Trophoblast cell (in vitro differentiated cells and primary cell): ENCODE measurements at regions not wholly inside any gene's neighbourhood (a gene's known extent, or its start where the extent isn't known, plus 50 kb on each side); places are given as distances from the start of the nearest gene placed in this dataset.

Experiments
- DNase-seq, 2 donors: peaks; one replicate each; pipeline ENCODE4 v3.0.0-alpha.2; 2016
- H2AFZ ChIP-seq: 2 replicates; pipeline ENCODE4 v1.6.1; 2013; ENCODE audit warnings: low read length, moderate library complexity, mild to moderate bottlenecking; ENCODE audit not compliant: insufficient read depth, poor library complexity
- H2AK5ac ChIP-seq: 2 replicates; pipeline ENCODE4 v1.6.1; 2013; ENCODE audit warnings: mild to moderate bottlenecking, low read length
- H2BK120ac ChIP-seq: 2 replicates; pipeline ENCODE4 v1.6.1; 2013; ENCODE audit warnings: low read length, mild to moderate bottlenecking, moderate library complexity; ENCODE audit not compliant: insufficient read depth, poor library complexity
- H2BK12ac ChIP-seq: 2 replicates; pipeline ENCODE4 v1.6.1; 2013; ENCODE audit warnings: mild to moderate bottlenecking, low read length, moderate library complexity
- H2BK5ac ChIP-seq: 2 replicates; pipeline ENCODE4 v1.6.1; 2013; ENCODE audit warnings: low read length, low read depth, moderate library complexity, mild to moderate bottlenecking; ENCODE audit not compliant: poor library complexity
- H3K14ac ChIP-seq: 2 replicates; pipeline ENCODE4 v1.6.1; 2013; ENCODE audit warnings: mild to moderate bottlenecking, low read length
- H3K18ac ChIP-seq: 2 replicates; pipeline ENCODE4 v1.6.1; 2013; ENCODE audit warnings: mild to moderate bottlenecking, low read length
- H3K23ac ChIP-seq: 2 replicates; pipeline ENCODE4 v1.6.1; 2013; ENCODE audit warnings: low read length
- H3K27ac ChIP-seq: 2 replicates; pipeline ENCODE4 v1.5.1; 2013; ENCODE audit warnings: low read depth, mild to moderate bottlenecking, inconsistent platforms, low read length, moderate library complexity
- H3K27me3 ChIP-seq: 2 replicates; pipeline ENCODE4 v1.6.1; 2013; ENCODE audit warnings: inconsistent platforms, mild to moderate bottlenecking, low read length, moderate library complexity; ENCODE audit not compliant: insufficient read depth
- H3K36me3 ChIP-seq, 2 experiments: 1 replicate in 1 of 2; 2 replicates in 1 of 2; pipeline ENCODE4 v1.6.1; 2013; ENCODE audit warnings: low read length in 2 of 2, mild to moderate bottlenecking in 2 of 2, moderate library complexity in 1 of 2; ENCODE audit not compliant: insufficient read depth in 2 of 2, control insufficient read depth in 1 of 2
- H3K4ac ChIP-seq: 2 replicates; pipeline ENCODE4 v1.6.1; 2013; ENCODE audit warnings: low read depth, mild to moderate bottlenecking, low read length, moderate library complexity
- H3K4me1 ChIP-seq, 2 experiments: 1 replicate in 1 of 2; 2 replicates in 1 of 2; pipeline ENCODE4 v1.6.1; 2013; ENCODE audit warnings: low read length in 2 of 2, mild to moderate bottlenecking in 2 of 2, moderate library complexity in 1 of 2; ENCODE audit not compliant: insufficient read depth in 2 of 2, control insufficient read depth in 1 of 2
- H3K4me2 ChIP-seq: 2 replicates; pipeline ENCODE4 v1.6.1; 2013; ENCODE audit warnings: inconsistent platforms, mild to moderate bottlenecking, low read length, moderate library complexity
- H3K4me3 ChIP-seq: 2 replicates; pipeline ENCODE4 v1.5.1; 2013; ENCODE audit warnings: mild to moderate bottlenecking, low read depth, low read length, inconsistent platforms
- H3K79me1 ChIP-seq: one replicate; pipeline ENCODE4 v1.6.1; 2013; ENCODE audit warnings: low read length
- H3K79me2 ChIP-seq: 2 replicates; pipeline ENCODE4 v1.6.1; 2013; ENCODE audit warnings: low read length, mild to moderate bottlenecking; ENCODE audit not compliant: control insufficient read depth, insufficient read depth, poor library complexity
- H3K9ac ChIP-seq: 2 replicates; pipeline ENCODE4 v1.6.1; 2013; ENCODE audit warnings: mild to moderate bottlenecking, low read length
- H3K9me3 ChIP-seq: 2 replicates; pipeline ENCODE4 v1.6.1; 2013; ENCODE audit warnings: low read depth, mild to moderate bottlenecking, control low read depth, inconsistent platforms, low read length; ENCODE audit not compliant: insufficient read depth
- H4K12ac ChIP-seq: 2 replicates; pipeline ENCODE4 v1.6.1; 2013; ENCODE audit warnings: low read depth, mild to moderate bottlenecking, low read length, moderate library complexity
- H4K8ac ChIP-seq: 2 replicates; pipeline ENCODE4 v1.6.1; 2013; ENCODE audit warnings: low read depth, mild to moderate bottlenecking, low read length, moderate library complexity
- H4K91ac ChIP-seq: one replicate; pipeline ENCODE4 v1.6.1; 2013; ENCODE audit warnings: low read depth, mild to moderate bottlenecking, low read length, moderate library complexity
- WGBS: extraction: QIAGEN DNeasy Blood & Tissue Kit; methylation state at CpG from one replicate; pipeline ENCODE4 v1.1.7; 2013; ENCODE audit warnings: missing lambda C conversion rate; ENCODE audit not compliant: insufficient read length, insufficient coverage; ENCODE audit errors: extremely low coverage; 5-methylcytosine and 5-hydroxymethylcytosine counted together

- Histone ChIP-seq H2BK12ac (no peak overlapping the region), H3K14ac (no peak overlapping the region), H2BK5ac (no peak overlapping the region), H3K4me1 (no peaks in the 10 kb centered on the region), H2AFZ (no peak overlapping the region), H3K4me2 (no peak overlapping the region), H3K79me1 (no peaks in the 10 kb centered on the region), H4K12ac (no peak overlapping the region), H2AK5ac (no peak overlapping the region), H3K9ac (no peak overlapping the region), H3K9me3 (no peaks in the 10 kb centered on the region), H2BK120ac (no peak overlapping the region), H3K27me3 (no peaks in the 10 kb centered on the region), H3K36me3 (no peaks in the 10 kb centered on the region), H4K8ac (no peak overlapping the region), H3K27ac (no peak overlapping the region), H3K4ac (no peak overlapping the region), H3K4me3 (no peak overlapping the region), H3K18ac (no peak overlapping the region), H4K91ac (no peak overlapping the region), H3K23ac (no peak overlapping the region), H3K79me2 (no peaks in the 10 kb centered on the region)
- DNase-seq = no peak
- WGBS = no CpG with 5 or more reads among the region's 1 CpG
Observed at GRCh38 chr12:104833756-104834155, 124.3 kb downstream of the SLC41A2 start.

GRCh38 chr12:104828015-104828414 lies 130.1 kb downstream of the SLC41A2 start:
- no peak overlapping the region for H3K27ac ChIP-seq
- DNase-seq = no peak
- no peak overlapping the region for H3K4me2 ChIP-seq
- no peak overlapping the region for H3K23ac ChIP-seq
- H3K79me2 ChIP-seq = no peaks in the 10 kb centered on the region
- no peaks in the 10 kb centered on the region for H3K4me1 ChIP-seq
- no peak overlapping the region for H2BK12ac ChIP-seq
- H2BK5ac ChIP-seq = no peak overlapping the region
- H4K91ac ChIP-seq = no peak overlapping the region
- H3K27me3 ChIP-seq = no peaks in the 10 kb centered on the region
- H3K18ac ChIP-seq = no peak overlapping the region
- H2AFZ ChIP-seq = no peak overlapping the region
- no peak overlapping the region for H3K4ac ChIP-seq
- H3K9ac ChIP-seq = no peak overlapping the region
- no peak overlapping the region for H2BK120ac ChIP-seq
- no peak overlapping the region for H4K12ac ChIP-seq
- H2AK5ac ChIP-seq = no peak overlapping the region
- peaks cover 0 to 4% of the 10 kb centered on the region in 2 experiments for H3K36me3 ChIP-seq
- H3K14ac ChIP-seq = no peak overlapping the region
- WGBS = no CpG with 5 or more reads among the region's 7 CpGs
- no peaks in the 10 kb centered on the region for H3K79me1 ChIP-seq
- peaks cover 13% of the 10 kb centered on the region for H3K9me3 ChIP-seq
- H4K8ac ChIP-seq = no peak overlapping the region
- H3K4me3 ChIP-seq = no peak overlapping the region

GRCh38 chr12:104827587-104827986 lies 130.5 kb downstream of the SLC41A2 start:
- Histone ChIP-seq H3K4me1 (no peaks in the 10 kb centered on the region), H3K4ac (no peak overlapping the region), H3K14ac (no peak overlapping the region), H3K4me2 (no peak overlapping the region), H3K18ac (no peak overlapping the region), H2BK5ac (no peak overlapping the region), H3K79me2 (no peaks in the 10 kb centered on the region), H3K79me1 (no peaks in the 10 kb centered on the region), H3K27me3 (no peaks in the 10 kb centered on the region), H4K12ac (no peak overlapping the region), H3K9me3 (peaks cover 13% of the 10 kb centered on the region), H4K91ac (no peak overlapping the region), H3K36me3 (peaks cover 0 to 4% of the 10 kb centered on the region in 2 experiments), H2BK120ac (no peak overlapping the region), H3K23ac (no peak overlapping the region), H2BK12ac (no peak overlapping the region), H2AK5ac (no peak overlapping the region), H2AFZ (no peak overlapping the region), H3K27ac (no peak overlapping the region), H4K8ac (no peak overlapping the region), H3K4me3 (no peak overlapping the region), H3K9ac (no peak overlapping the region)
- no peak for DNase-seq
- no CpG with 5 or more reads among the region's 9 CpGs for WGBS

- no peak overlapping the region for H2BK12ac ChIP-seq
- no peak overlapping the region for H4K91ac ChIP-seq
- H2BK120ac ChIP-seq = no peak overlapping the region
- no peak overlapping the region for H3K4me2 ChIP-seq
- H2AK5ac ChIP-seq = no peak overlapping the region
- H3K23ac ChIP-seq = no peak overlapping the region
- H3K14ac ChIP-seq = no peak overlapping the region
- no peak overlapping the region for H3K4me3 ChIP-seq
- no peak overlapping the region for H3K9ac ChIP-seq
- H3K4me1 ChIP-seq = no peaks in the 10 kb centered on the region
- no peaks in the 10 kb centered on the region for H3K79me2 ChIP-seq
- no peak overlapping the region for H3K18ac ChIP-seq
- H4K12ac ChIP-seq = no peak overlapping the region
- H3K79me1 ChIP-seq = no peaks in the 10 kb centered on the region
- no peaks in the 10 kb centered on the region for H3K27me3 ChIP-seq
- no peak overlapping the region for H4K8ac ChIP-seq
- WGBS = no CpG with 5 or more reads among the region's 2 CpGs
- peaks cover 13% of the 10 kb centered on the region for H3K9me3 ChIP-seq
- H3K36me3 ChIP-seq = peaks cover 0 to 4% of the 10 kb centered on the region in 2 experiments
- H3K27ac ChIP-seq = no peak overlapping the region
- no peak overlapping the region for H2AFZ ChIP-seq
- no peak overlapping the region for H2BK5ac ChIP-seq
- no peak overlapping the region for H3K4ac ChIP-seq
- no peak for DNase-seq
Observed at GRCh38 chr12:104825408-104825807, 132.7 kb downstream of the SLC41A2 start.
